DOHH2 (cell line): ENCODE measurements at regions not wholly inside any gene's neighbourhood (a gene's known extent, or its start where the extent isn't known, plus 50 kb on each side); places are given as distances from the start of the nearest gene placed in this dataset.

Source experiments
- CTCF ChIP-seq: fragments of 200-600 bp; sonication (generic); IDR thresholded peaks from one replicate; pipeline ENCODE4 v1.5.1; 2014; ENCODE audit warnings: antibody characterized with exemption, mild to moderate bottlenecking, low read depth, low read length; ENCODE audit not compliant: poor library complexity, severe bottlenecking
- EZH2phosphoT487 ChIP-seq: fragments of 200-600 bp; sonication (generic); IDR thresholded peaks from 2 replicates; pipeline ENCODE4 v1.6.1; 2017; ENCODE audit warnings: borderline replicate concordance, mild to moderate bottlenecking, antibody characterized with exemption, low read length, moderate library complexity, mixed read lengths

- TF ChIP-seq CTCF, result no peak
- no peak for TF ChIP-seq EZH2phosphoT487
Measured at GRCh38 chr6:133166766-133167165, 74.4 kb upstream of the EYA4 start.
